Keratinocyte (primary cell): ENCODE measurements at regions not wholly inside any gene's neighbourhood (a gene's known extent, or its start where the extent isn't known, plus 50 kb on each side); places are given as distances from the start of the nearest gene placed in this dataset.

Experiments
- EZH2 ChIP-seq: IDR thresholded peaks from one replicate; pipeline ENCODE4 v1.6.1; 2012; ENCODE audit warnings: inconsistent platforms, mild to moderate bottlenecking, low read length, moderate library complexity
- TF ChIP-seq, protein P1 (sequence below), 3 experiments: IDR thresholded peaks in 1 of 3; conservative IDR thresholded peaks in 1 of 3; optimal IDR thresholded peaks in 1 of 3; 2 replicates in 2 of 3; 3 replicates in 1 of 3; pipeline versions ENCODE3 to v1.5.1; 2011; ENCODE audit warnings: low read length in 3 of 3, mild to moderate bottlenecking in 3 of 3, moderate library complexity in 2 of 3, control low read depth in 1 of 3, inconsistent platforms in 1 of 3; ENCODE audit not compliant: insufficient read depth in 2 of 3; ENCODE audit errors: extremely low read depth in 1 of 3

DNA sequence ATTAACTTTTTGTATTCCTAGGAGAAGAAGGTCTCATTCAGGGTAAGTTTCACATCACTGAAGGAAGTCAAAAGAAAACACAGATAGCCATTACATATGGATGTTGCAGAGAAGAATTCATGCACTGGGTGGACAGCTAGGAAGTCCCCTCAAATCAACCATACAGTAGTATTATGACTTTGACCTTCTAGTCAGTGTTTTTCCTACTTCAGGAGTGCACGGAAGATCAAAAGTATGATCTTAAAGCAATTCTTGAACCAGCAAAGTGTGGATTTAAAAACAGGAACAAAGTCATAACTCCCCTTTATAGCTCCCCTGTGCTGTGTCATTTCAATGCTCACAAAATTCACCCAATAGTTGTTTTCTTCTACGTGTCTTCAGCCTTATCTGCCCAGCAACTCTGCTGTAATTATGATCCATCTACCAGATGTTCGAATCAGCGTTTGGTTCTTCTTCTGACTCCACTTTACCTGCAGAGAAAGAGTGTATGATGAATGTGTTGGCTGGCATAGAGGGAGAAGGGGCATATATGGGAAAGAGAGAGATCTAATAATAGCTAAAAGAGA lies 118.1 kb upstream of the MEIS2 start:
- TF ChIP-seq, protein P1, sequence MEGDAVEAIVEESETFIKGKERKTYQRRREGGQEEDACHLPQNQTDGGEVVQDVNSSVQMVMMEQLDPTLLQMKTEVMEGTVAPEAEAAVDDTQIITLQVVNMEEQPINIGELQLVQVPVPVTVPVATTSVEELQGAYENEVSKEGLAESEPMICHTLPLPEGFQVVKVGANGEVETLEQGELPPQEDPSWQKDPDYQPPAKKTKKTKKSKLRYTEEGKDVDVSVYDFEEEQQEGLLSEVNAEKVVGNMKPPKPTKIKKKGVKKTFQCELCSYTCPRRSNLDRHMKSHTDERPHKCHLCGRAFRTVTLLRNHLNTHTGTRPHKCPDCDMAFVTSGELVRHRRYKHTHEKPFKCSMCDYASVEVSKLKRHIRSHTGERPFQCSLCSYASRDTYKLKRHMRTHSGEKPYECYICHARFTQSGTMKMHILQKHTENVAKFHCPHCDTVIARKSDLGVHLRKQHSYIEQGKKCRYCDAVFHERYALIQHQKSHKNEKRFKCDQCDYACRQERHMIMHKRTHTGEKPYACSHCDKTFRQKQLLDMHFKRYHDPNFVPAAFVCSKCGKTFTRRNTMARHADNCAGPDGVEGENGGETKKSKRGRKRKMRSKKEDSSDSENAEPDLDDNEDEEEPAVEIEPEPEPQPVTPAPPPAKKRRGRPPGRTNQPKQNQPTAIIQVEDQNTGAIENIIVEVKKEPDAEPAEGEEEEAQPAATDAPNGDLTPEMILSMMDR (optimal IDR thresholded peaks at IDR 0.05 in 1 of 3, IDR thresholded peaks at IDR 0.05 in 1 of 3, conservative IDR thresholded peaks at IDR 0.05 in 1 of 3; ENCODE audit: extremely low read depth in 1 of 3, insufficient read depth in 2 of 3, low read length in 3 of 3): no peak
- no peak for TF ChIP-seq EZH2
